ENCODE measurements at regions not wholly inside any gene's neighbourhood (a gene's known extent, or its start where the extent isn't known, plus 50 kb on each side); places are given as distances from the start of the nearest gene placed in this dataset.
A peak's percentile ranks its signal among the peaks of the same experiment; 100 is the strongest.
"Not testable (repeated sequence)": the region's sequence is repeated elsewhere in the genome, so short reads cannot be mapped to it uniquely, and the experiment has no call there.

DNA sequence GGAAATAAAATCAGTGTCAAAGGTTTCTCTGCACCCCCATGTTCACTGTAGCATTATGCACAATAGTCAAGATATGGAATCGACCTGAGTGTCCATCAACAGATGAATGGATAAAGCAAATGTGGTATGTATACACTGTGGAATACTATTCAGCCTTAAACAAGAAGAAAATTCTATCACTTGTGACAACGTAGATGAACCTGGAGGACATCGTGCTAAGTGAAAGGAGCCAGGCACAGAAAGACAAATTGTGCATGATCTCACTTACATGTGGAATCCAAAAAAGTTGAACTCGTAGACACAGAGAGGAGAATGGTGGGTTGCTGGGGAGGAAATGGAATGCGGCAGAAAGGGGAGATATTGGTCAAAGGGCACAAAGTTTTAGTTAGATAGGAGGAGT lies 136.3 kb upstream of the ESR1 start:
- no peak for DNase-seq

DNA sequence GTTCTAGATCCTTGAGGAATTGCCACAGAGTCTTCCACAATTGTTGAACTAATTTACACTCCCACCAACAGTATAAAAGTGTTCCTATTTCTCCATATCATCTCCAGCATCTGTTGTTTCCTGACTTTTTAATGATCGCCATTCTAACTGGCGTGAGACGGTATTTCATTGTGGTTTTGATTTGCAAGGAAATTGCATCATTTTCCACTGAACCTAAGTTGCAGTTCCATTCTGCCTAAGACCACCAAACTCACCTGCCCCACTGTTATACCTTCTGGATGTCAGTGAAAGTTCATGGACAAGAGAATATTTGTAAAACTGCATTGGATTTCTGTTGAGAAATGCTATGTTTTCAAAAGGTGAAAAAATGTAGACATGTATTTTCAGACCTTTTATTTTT lies 132.9 kb upstream of the ESR1 start:
- no peak for DNase-seq

DNA sequence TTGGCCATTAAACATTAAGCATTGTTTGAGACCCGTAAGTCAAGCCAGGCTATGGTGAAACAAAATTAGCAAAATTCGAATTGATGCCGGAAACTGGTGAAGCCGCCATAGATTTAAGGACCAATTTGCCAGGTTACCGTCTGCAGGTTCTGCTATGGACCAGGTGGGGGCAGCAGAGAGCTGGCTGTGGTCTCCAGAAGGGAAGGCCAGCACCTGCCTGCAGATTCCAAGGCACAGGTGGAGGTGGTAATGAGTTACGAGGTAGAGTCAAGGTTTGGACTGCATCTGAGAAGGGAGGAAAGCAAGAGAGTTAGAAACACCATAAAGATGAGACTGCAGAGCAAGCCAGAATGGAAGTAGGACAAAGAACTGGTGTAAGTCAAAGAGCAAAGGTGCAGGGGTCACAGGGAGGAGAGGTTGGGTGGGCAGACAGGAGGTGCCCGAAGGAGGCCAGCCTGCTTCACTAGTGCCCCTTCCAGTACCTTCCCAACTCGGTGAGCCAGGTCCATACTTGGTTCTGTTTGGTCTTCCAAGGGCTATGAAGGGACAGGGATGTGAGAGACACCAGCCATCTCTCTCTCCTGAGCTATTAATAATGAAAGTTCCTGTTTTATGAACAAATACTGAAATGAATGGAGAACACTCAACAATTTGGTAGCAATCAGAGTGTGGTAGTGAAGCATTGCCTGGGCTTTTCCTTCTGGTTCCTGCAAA lies 131.6 kb upstream of the ESR1 start:
- DNase-seq: peak; percentile 72

DNA sequence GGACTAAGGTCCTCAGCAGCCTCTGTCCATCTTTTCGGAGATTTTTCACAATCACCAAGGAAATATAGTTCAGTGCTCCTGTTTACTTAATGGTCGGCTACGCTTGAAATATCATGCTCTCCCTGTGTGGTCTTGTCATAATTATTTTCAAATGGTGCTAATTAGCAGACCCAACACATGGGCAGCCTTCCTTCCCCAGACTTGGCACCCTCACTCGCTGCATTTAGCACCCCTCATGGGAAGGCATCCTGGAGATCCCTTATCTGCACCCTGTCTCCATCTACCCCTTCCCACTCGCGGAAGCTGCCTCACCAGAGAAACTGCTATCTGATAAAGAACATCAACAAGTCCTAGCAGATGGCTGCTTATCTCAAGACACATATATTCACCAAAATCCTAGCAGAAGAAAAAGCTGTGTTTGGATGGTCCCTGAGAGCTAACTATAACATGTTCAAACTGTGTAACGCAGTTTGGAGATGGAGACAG lies 131.0 kb upstream of the ESR1 start:
- DNase-seq: no peak

DNA sequence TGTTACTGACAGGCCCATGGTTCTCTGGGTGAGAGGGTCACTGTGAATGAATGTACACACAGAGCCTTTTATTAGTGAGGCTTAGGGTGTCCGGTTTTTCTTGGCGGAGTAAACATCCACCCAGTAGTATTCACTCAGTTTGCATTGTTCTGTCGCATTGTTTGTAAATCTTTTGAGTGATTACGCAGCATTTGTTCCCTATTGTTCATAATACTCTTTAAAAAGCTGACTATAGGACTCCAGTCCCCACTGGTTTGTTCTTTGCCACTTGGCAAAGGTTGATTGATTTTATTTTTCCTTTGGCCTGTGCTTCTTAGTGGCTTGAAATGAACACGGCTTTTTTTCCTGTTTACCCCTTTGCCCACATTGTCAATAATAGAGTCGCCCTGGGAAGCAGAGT lies 130.1 kb upstream of the ESR1 start:
- no peak for DNase-seq

DNA sequence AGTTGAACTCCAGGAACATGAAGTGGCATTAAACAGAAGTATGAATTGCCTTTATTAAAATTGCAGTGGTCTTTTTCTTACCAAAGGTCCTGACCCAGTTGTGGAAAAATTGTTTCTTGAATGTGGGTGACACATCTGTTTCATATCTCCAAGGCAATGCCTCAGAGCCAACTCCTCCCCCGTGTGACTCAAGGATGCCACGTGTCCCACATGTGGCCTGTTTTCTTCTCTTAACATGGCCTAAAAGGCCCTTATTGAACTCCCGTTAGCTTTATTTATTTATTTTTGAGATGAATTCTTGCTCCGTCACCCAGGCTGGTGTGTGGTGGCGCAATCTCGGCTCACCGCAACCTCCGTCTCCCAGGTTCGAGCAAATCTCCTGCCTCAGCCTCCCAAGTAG lies 128.4 kb upstream of the ESR1 start:
- DNase-seq: no peak

DNA sequence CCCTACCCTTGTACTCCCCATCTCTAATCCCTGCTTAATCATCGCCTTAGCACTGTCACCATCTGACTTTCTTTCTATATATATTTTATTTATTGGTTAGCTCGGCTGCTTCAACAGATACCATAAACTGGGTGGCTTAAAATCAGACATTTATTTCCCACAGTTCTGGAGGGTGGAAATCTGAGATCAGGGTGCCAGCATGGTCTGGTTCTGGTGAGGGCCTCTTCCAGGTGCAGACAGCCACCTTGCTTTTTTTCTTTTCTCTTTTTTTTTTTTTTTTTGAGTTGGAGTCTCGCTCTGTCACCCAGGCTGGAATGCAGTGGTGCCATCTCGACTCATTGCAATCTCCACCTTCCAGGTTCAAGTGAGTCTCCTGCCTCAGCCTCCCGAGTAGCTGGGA lies 127.5 kb upstream of the ESR1 start:
- DNase-seq: no peak

DNA sequence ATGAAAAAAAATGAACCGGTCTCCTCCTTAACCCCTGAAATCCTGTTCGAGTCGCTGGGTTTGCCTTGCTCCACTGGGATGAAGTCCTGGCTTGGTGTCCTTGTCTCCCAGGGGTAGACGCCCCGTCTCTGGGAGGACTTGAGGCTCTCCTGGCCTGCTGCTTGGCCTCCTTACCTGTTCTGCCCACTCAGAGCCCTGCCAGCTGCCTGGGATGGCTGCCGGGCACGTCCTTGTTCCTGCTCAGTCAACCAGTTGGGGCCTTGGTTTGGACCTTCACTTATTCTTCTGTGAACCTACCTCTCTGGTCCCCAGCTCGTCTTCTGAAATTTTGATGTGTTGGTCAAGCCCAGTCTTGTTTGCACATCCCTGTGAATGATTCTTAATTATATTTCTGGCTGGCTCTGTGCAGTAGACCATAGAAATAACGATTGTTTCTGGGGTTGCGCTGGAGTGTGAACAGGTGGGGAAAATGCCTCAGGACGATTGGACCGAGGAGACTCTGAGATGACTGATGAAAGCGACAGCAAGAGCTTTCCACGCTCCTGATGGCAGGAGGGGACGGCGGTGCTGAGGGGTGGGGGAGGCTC lies 126.5 kb upstream of the ESR1 start:
- peak; percentile 45 for DNase-seq

DNA sequence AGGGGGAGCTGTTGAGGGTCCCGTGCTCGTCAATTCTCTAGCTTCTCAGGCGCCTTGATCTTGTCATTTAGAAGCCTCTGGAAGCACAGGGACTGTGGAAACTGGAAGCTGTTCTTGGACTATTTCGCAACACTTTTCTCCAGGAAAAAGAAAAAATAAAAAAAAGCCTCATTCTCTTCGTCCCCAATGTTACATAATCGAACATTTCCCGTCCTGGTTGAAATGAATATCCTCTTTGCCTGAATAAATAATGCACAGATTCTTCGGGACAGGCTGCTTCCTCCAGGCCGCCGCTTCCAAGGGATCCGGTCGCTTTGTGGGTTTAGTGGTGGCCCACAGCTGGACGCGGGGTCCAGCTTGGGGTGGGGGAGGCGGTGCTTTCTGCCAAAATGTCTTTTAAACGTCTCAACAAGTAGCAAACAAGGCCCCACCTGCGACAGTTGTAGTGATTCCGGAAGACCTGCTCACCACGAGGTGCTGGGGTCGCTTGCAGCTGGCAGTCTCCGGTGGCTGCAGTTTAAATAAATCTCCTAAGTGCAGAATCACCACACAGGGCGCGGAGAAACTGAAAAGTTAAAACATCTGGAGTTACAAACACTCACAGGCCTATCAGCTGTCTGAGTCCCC lies 125.9 kb upstream of the ESR1 start:
- peak; percentile 32 for DNase-seq

DNA sequence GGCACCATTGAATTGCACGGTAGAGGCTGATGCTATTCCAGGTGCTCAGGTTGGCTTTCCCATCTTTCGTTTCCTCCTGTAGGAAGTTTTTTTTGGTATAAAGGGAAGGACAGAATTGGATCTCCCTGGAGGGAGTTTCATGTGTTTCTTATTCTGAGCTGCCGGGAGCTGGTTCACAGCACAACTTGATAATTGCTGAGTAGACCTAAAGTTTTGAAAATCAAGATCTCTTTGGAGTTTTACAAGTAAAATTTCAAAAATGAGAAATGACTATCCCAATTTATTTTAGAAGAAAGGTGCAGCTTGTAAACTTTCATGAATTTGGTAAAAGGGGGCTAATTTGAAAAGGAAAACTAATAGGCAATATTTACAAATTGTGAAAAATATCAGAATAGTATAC lies 125.2 kb upstream of the ESR1 start:
- no peak for DNase-seq

DNA sequence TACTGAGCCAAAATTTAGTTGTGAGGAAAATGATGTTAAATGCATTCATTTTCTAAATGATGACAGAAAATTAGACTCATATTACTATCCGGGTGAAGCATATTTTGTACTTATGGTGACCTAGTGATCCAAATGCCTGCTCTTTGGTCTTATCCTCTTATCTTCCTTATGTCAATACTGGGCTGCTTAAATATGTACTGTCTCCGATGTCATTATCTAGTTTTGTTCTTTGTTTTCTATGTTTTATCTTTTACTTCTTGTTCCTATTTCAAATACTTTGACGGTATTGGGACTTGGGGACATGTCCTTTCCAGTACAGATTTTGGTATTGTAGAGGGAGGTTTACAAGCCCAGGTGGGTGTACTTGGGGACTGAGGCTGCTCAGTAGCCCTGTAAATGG lies 124.6 kb upstream of the ESR1 start:
- DNase-seq: no peak

DNA sequence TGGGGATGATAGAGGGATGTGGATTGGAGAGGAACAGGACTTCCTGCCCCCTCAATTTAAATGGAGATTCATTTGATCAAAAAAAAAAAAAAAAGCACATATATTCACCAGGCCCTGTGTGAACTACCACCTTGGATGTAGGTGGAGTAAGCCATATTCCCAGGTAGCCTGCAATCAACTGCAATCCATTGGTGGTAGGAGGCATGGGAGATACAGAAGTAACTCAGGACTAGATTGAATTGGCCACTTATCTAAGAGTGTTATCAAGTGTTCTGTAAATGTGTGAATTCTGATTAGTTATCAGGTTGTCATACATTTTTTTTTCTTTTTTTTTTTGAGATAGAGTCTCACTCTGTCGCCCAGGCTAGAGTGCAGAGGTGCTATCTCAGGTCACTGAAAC lies 124.1 kb upstream of the ESR1 start:
- no peak for DNase-seq

DNA sequence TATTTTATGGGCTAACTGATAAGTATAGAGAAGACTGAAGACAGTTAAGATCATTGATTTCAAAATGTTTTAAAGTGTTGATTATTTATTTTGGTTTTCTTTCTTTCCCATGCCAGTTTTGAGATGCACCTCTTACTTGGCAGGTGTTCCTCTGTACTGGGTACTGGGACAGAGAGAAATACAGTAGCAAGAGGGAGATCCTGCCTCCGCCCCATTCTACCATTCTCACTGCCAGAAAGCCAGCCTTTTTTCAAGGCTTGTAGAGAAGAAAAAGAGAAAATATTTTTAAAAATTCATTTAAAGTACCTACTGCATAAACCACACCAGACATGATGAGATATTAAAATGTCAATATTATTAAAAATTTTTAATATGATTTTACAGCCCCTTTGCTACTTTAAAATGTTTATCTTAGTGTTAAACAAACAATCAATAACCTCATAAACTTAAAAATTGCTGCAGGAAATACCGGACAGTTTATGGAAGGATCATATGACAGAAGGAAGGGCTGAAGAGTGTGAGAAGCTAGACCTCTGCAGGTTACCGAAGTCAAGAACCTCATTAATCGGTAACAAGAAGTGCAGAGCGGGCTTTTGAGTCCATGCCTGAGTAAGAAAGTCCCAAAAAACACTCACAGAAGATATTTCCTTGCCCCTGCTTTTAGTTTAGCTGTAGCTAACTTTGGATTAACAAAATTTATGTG lies 117.8 kb upstream of the ESR1 start:
- DNase-seq: peak; percentile 20

DNA sequence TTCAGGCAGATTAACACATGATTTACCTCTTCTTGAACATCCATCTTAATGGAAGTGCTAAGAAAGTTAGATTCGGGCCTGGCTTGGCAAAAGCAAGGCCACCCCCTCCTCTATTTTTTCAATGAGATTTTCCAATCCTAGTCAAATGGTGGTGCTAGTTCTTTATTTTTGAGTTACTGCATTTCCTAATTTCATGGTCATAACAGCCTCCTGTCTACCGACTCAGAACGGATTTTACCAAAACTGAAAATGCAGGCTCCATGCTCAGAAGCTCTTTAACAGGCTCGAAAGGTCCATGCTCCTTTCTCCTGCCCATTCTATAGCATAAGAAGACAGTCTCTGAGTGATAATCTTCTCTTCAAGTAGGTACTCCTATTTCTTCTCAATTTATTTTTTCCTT lies 117.2 kb upstream of the ESR1 start:
- no peak for DNase-seq

DNA sequence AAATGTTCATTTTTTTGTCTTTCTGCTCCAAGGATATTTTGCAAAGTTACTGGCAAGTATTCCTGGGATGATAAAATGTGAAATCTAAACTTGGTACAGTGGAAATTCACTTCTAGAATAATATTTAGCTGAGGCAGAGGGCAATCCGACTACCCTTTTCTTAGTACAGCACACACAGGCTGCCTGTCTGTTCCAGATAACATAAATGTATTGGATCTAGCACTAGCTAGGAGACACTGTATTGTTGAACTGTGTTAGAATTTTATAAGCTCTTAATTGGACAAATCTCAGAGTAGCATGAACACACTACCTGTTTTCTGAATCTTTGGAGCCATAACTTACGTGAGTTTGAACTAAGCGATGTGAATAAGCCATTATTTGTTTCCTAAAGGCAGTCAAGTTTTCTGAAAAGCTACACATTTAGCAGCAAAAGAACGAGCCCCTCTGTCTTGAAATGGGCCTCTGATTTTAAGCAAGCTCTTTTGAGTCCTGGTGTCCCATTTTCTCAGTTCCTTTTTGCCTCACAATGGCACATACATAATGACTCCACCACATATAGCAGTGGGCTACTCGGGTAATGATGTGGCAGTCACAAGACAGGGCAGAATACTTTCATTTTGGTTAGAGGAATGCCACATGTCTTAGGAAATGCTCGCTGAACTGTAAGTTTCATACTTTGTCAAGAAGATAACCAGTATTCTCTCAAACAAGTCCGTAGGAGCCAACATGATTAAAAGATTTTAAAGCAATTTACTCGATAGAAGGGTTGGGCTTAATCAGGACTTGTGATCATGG lies 116.5 kb upstream of the ESR1 start:
- no peak for DNase-seq

DNA sequence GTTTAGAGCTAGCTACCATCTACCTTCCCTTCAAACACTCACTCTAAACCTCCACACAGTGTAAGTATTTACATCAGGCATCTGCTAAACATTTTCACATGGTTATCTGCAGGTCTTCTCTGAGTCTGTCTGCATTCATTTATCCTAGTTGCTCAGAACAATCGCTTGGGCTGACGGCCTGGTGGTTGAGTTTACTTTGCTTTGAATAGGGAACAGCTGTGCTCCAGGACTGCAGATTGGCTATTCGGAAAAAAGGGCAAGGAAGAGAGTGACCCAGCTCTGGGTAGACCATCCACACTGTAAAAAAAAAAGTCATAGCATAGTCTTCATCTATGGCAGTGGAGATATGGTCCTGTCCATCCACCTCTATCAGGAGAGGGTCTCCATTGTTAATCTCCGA lies 115.3 kb upstream of the ESR1 start:
- no peak for DNase-seq

DNA sequence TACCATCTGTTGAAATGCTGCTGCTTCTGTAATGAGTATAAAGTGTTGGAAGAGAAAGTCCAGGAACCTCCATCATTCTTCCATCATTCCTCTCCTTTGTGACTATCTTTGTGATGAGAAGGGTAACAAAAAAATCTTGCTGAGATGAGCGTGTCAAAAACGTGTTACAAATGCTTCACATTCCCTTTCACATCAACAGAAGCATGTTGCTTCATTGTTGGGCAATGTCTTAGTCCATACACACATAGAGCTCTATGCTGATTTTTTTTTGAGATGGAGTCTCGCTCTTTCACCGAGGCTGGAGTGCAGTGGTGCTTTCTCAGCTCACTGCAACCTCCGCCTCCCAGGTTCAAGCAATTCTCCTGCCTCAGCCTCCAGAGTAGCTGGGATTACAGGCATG lies 114.1 kb upstream of the ESR1 start:
- no peak for DNase-seq

DNA sequence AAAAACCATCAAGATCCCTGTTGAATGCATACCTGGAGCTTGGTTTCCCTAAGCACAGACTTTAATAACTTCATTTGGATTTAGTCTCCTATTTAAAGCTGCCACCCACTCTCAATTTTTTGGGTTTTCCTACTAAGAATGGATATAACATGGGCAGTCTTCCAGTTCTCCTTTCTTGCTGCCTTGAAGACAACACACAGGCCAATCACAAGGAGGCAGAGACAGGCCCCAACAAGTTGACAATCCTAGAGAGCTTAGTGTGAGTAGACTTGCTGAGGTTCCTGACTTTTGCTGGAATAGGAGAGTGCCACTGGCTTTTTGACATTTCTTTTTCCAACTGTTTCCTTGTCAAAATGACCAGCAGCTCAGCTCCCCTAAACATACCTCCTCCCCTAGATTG lies 112.3 kb upstream of the ESR1 start:
- no peak for DNase-seq

DNA sequence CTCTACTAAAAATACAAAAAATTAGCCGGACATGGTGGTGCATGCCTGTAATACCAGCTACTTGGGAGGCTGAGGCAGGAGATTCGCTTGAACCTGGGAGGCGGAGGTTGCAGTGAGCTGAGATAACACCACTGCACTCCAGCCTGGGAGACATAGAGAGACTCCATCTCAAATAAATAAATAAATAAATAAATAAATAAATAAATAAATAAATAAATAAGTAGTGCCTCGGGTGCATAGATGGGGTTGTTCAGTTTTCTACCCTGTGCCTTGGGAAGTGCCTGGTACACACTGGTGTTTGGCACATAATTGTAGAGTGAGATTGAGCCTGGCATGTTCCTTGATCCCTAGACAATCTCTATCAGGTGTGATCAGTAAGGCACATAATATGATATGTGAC lies 111.2 kb upstream of the ESR1 start:
- not testable (repeated sequence) for DNase-seq

DNA sequence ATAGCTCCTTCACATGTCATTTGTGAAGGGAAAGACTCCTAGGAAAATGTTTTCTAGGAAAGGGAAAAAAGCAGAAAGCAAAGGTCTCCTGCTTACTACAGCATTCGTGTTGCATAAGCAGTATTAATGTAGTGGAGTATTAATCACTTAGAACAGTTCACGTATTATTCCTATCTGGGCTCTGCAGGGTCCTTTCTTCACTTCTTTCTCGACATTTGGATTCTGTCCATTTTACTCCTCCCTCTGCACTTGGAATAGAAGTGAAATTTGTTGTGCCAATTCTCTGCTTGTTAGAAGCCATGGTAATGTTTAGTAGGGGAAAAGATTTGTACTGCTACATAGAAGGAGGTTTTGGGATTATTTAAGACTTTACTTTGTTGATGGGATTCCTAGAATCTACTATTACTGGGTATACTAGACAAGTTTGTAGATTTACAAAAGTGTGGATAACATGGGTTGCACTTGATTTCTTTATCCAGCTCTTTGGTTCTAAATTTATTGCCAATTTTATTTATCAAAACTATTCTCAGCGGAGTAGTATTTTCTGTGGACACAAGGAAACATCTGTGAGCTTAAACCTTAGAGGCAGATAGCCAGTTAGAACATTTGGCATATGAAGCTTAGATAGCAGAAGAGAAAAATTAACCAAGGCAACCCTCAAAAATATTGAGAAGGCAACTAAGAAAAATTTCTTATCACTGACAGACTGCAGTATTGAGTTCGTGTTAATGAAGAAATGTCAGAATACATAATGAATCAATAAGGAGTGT lies 108.4 kb upstream of the ESR1 start:
- DNase-seq: no peak

DNA sequence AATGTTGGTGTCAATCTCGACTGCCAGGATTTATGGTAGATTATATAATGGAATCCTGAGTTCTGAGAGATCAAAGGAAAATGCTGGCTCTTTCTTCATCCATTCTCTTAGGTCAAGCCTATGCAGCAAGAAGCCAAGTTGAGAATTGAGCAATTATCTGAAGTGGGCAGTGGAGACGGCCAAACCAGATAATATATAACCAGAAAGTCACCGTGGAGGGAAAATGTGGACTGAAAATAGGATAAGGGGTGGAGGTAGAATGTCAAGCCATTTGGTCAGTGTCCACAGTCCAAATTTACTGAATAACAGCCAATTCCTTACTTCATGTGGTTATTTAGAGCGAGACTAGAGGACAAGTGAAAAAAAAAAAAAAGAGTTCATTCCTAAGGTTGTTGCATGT lies 107.8 kb upstream of the ESR1 start:
- no peak for DNase-seq

DNA sequence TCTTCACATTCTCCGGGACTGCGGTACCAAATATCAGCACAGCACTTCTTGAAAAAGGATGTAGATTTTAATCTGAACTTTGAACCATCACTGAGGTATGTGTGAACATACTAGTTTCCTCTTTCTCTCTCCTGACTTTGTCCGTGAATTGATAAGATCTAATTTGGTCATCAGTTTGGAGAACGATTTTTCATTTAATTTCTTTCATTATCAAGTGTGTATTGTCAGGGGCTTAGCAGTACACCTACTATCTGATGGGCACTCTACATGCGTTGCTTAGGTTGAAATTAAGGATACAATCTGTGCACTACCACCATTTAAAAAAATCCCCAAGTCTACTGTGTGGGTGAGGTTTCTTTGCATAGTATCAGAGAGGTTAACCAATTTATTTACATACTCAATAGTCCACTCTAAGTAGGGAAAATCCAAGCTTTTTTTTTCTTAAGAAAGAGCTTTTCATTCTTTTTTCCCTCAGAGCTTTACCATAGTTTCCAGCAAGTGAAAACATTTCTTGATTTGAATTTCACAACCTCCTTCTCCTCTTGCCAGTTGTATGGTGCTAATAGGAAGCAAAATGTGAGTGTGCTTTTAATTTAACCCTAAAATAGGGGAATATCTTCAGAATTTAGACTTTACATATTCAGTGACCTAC lies 105.4 kb upstream of the ESR1 start:
- DNase-seq: no peak

All from NCI-H510A treated with DMSO at 0.1 percent for 48 hours (cell line).